ENCODE measurements at regions not wholly inside any gene's neighbourhood (a gene's known extent, or its start where the extent isn't known, plus 50 kb on each side); places are given as distances from the start of the nearest gene placed in this dataset.
A peak's percentile ranks its signal among the peaks of the same experiment; 100 is the strongest.

DNA sequence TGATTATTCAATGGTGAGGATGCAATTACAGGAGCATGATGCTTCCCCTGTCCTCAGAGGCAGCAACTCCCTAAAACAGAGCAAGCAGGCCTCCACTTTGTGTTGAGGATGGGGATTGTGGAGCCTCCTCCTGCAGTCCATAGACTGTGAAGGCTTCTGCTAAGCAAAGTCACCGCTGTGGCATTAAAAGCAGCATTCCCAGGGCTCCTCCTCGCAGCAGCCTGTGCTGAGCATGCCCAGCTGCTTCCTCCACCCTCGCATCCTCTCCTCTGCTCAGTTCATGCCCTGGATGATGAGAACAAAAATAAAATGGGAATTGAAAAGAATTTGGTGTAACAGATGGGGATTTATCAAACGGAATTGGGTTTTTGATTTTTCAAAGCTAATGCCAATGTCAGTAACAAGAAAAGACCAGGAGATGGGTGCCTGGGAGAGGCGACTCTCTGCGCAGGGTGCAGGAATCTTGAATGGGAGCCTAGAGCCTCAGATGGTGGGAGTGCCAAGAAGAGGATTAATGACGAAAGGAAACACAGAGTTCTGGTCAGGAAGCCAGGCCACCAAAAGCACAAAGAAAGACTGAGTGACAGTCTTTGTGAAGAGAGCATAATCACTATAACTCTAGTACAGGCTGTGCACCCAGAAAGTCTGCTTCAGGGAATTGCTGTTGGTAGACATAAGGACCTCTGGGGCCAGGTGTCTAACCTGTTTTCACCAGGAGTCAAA, 347.6 kb downstream of the TPBG start:
- H3K9me3 ChIP-seq: peaks cover 6% of the 10 kb centered on the region
- H3K36me3 ChIP-seq (ENCODE audit: insufficient read depth in 1 of 2, low read depth in 1 of 2): no peaks in the 10 kb centered on the region
- no peak for TF ChIP-seq CTCF (IDR thresholded peaks at IDR 0.05)
- WGBS, 3 donors: 20 to 27% (median 22%) methylated on average over 7 of the region's 7 CpGs
- H3K27me3 ChIP-seq (ENCODE audit: insufficient read depth in 3 of 3, low read length in 2 of 3): no peaks in the 10 kb centered on the region
- H3K27ac ChIP-seq: no peak overlapping the region
- no peak overlapping the region for H3K4me3 ChIP-seq
- intact Hi-C loops (cut with DNase I): no loop called here
- H3K4me1 ChIP-seq: no peaks in the 10 kb centered on the region
- DNase-seq (no peak), ATAC-seq (peak in 3 of 4 donors; percentile 44 to 70 (median 54))

- peaks cover 6% of the 10 kb centered on the region for H3K9me3 ChIP-seq
- DNase-seq (peak; percentile 51 to 57), ATAC-seq (peak in 3 of 4 donors; percentile 37 to 71 (median 61))
- H3K36me3 ChIP-seq (ENCODE audit: insufficient read depth in 1 of 2, low read depth in 1 of 2): no peaks in the 10 kb centered on the region
- no peaks in the 10 kb centered on the region for H3K4me1 ChIP-seq
- no peak overlapping the region for H3K4me3 ChIP-seq
- no peak overlapping the region for H3K27ac ChIP-seq
- intact Hi-C loops (cut with DNase I): no loop called here
- no peak for TF ChIP-seq CTCF (IDR thresholded peaks at IDR 0.05)
- H3K27me3 ChIP-seq (ENCODE audit: insufficient read depth in 3 of 3, low read length in 2 of 3): no peaks in the 10 kb centered on the region
- 15 to 24% (median 21%) methylated on average over 2 of the region's 2 CpGs for WGBS, 3 donors
Observed at GRCh38 chr6:82711971-82712370, 348.4 kb downstream of the TPBG start.

GRCh38 chr6:82712389-82712788, 348.8 kb downstream of the TPBG start:
- Histone ChIP-seq H3K36me3 (ENCODE audit: insufficient read depth in 1 of 2, low read depth in 1 of 2) (no peaks in the 10 kb centered on the region), H3K27me3 (ENCODE audit: insufficient read depth in 3 of 3, low read length in 2 of 3) (no peaks in the 10 kb centered on the region), H3K4me1 (no peaks in the 10 kb centered on the region), H3K4me3 (no peak overlapping the region), H3K9me3 (peaks cover 6% of the 10 kb centered on the region), H3K27ac (no peak overlapping the region)
- no peak for DNase-seq
- intact Hi-C loops (cut with DNase I): no loop called here
- 71 to 84% (median 83%) methylated on average over 2 of the region's 2 CpGs for WGBS, 3 donors
- TF ChIP-seq CTCF (IDR thresholded peaks at IDR 0.05): no peak
- no peak for ATAC-seq

DNA sequence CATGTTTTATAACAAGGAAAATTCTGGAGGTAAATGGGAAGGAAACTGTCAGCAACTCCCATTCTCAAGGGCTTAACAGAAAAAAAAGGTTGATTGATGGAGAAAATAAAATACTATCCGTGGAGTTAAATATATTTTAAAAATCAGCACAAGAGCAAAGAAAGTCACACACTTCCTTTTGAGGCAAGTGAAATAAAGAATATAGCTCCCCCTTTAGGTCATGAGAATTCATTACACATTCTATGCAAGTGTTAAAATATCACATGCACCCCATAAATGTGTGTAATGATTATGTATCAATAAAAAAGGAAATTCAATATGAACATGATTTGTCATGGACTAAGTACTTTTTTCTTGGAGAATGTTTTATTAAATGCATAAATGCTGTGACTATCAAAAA, 349.2 kb downstream of the TPBG start:
- no peak overlapping the region for H3K4me3 ChIP-seq
- 43 to 74% (median 56%) methylated on average over 1 of the region's 1 CpG for WGBS, 3 donors
- DNase-seq (no peak), ATAC-seq (no peak)
- intact Hi-C loops (cut with DNase I): no loop called here
- H3K27me3 ChIP-seq (ENCODE audit: insufficient read depth in 3 of 3, low read length in 2 of 3): no peaks in the 10 kb centered on the region
- peak; percentile 21 for TF ChIP-seq CTCF (IDR thresholded peaks at IDR 0.05)
- no peak overlapping the region for H3K27ac ChIP-seq
- peaks cover 6% of the 10 kb centered on the region for H3K9me3 ChIP-seq
- no peaks in the 10 kb centered on the region for H3K4me1 ChIP-seq
- no peaks in the 10 kb centered on the region for H3K36me3 ChIP-seq (ENCODE audit: insufficient read depth in 1 of 2, low read depth in 1 of 2)

- TF ChIP-seq CTCF (IDR thresholded peaks at IDR 0.05): no peak
- DNase-seq: no peak
- Histone ChIP-seq H3K9me3 (peaks cover 7% of the 10 kb centered on the region), H3K4me3 (no peak overlapping the region), H3K27ac (no peak overlapping the region), H3K27me3 (ENCODE audit: insufficient read depth in 3 of 3, low read length in 2 of 3) (no peaks in the 10 kb centered on the region), H3K36me3 (ENCODE audit: insufficient read depth in 1 of 2, low read depth in 1 of 2) (no peaks in the 10 kb centered on the region), H3K4me1 (no peaks in the 10 kb centered on the region)
- intact Hi-C loops (cut with DNase I): no loop called here
- WGBS, 3 donors: 84 to 86% (median 85%) methylated on average over 4 of the region's 4 CpGs
- ATAC-seq: no peak
Observed at GRCh38 chr6:82720992-82721391, 344.6 kb downstream of the UBE3D start.

Measured in psoas muscle (tissue), 7 donors.